ENCODE measurements at regions not wholly inside any gene's neighbourhood (a gene's known extent, or its start where the extent isn't known, plus 50 kb on each side); places are given as distances from the start of the nearest gene placed in this dataset.

GRCh38 chr9:742914-743589, 98.4 kb upstream of the DMRT1 start:
- no peak for TF ChIP-seq CTCF (IDR thresholded peaks at IDR 0.05)
- TF ChIP-seq CHD4 (IDR thresholded peaks at IDR 0.05; ENCODE audit: borderline replicate concordance): no peak
- no peak for TF ChIP-seq POLR2A (IDR thresholded peaks at IDR 0.05; ENCODE audit: low read length)
- no peak for TF ChIP-seq CEBPB (IDR thresholded peaks at IDR 0.05)
- no peak for TF ChIP-seq RCOR1 (IDR thresholded peaks at IDR 0.05; ENCODE audit: low read depth, low read length)
- no peak for TF ChIP-seq BCL3 (IDR thresholded peaks at IDR 0.05)

Measured in A549 (cell line).